ENCODE measurements at regions not wholly inside any gene's neighbourhood (a gene's known extent, or its start where the extent isn't known, plus 50 kb on each side); places are given as distances from the start of the nearest gene placed in this dataset.
"Not testable (repeated sequence)": the region's sequence is repeated elsewhere in the genome, so short reads cannot be mapped to it uniquely, and the experiment has no call there.

GRCh38 chr2:87536427-87536826, 211.5 kb upstream of the PLGLB2 start:
- DNase-seq, ATAC-seq: not testable (repeated sequence)

- DNase-seq, result not testable (repeated sequence)
- ATAC-seq, result peak; percentile 4
Measured at GRCh38 chr2:87537251-87537671, 210.6 kb upstream of the PLGLB2 start.

- peak; percentile 73 for ATAC-seq
- DNase-seq, result not testable (repeated sequence)
Measured at GRCh38 chr2:87538268-87538667, 209.6 kb upstream of the PLGLB2 start.

- DNase-seq, ATAC-seq: not testable (repeated sequence)
Measured at GRCh38 chr2:87539151-87539943, 208.5 kb upstream of the PLGLB2 start.

DNA sequence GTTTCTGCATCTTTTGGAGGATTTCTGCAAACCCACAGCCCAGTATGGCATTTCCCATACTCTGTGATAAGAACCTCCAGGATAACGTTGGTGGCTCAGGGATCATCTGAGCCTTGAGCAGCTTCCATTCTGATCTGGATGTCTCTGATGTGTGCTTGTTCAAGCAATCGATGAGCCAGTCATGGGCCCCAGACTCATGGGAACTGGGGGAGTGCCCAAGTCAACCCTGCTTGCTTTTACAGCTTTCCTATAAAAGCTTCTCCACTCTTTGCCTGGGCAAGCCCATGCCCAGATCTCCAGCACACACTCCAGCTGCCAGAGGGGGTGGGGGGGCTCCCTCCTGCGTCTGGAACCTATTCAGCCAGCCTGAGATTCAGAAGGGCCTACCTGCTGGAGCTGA, 207.6 kb upstream of the PLGLB2 start:
- DNase-seq, result not testable (repeated sequence)

GRCh38 chr2:87542599-87543174, 205.2 kb upstream of the PLGLB2 start:
- DNase-seq, result peak; percentile 69
- ATAC-seq, result peak; percentile 71

More for the DNA sequence above, 207.6 kb upstream of the PLGLB2 start:
- ATAC-seq, result not testable (repeated sequence)

- peak; percentile 42 for ATAC-seq
- not testable (repeated sequence) for DNase-seq
Measured at GRCh38 chr2:87543797-87544196, 204.1 kb upstream of the PLGLB2 start.

DNA sequence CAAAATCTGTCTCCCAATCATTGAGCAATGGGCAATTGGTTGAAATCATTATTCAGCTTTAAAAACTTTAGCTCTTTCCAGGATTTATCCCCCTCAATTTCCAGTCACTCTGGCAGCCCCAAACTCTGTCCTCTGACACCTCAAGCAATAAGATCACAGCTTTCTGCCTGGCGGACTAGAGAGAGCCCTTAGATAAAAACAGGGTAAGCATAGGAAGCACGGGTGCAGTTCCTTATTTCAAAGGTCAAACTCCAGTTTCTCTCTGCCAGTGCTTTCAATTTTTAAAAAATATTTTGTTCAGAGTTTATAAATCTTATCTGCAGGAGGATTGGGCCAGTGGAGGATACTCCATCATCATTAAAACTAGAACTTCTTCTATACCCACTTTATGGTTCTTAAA, 200.8 kb upstream of the PLGLB2 start:
- DNase-seq, ATAC-seq: not testable (repeated sequence)

- ATAC-seq, result peak; percentile 75
- DNase-seq, result not testable (repeated sequence)
Measured at GRCh38 chr2:87547966-87548365, 199.9 kb upstream of the PLGLB2 start.

DNA sequence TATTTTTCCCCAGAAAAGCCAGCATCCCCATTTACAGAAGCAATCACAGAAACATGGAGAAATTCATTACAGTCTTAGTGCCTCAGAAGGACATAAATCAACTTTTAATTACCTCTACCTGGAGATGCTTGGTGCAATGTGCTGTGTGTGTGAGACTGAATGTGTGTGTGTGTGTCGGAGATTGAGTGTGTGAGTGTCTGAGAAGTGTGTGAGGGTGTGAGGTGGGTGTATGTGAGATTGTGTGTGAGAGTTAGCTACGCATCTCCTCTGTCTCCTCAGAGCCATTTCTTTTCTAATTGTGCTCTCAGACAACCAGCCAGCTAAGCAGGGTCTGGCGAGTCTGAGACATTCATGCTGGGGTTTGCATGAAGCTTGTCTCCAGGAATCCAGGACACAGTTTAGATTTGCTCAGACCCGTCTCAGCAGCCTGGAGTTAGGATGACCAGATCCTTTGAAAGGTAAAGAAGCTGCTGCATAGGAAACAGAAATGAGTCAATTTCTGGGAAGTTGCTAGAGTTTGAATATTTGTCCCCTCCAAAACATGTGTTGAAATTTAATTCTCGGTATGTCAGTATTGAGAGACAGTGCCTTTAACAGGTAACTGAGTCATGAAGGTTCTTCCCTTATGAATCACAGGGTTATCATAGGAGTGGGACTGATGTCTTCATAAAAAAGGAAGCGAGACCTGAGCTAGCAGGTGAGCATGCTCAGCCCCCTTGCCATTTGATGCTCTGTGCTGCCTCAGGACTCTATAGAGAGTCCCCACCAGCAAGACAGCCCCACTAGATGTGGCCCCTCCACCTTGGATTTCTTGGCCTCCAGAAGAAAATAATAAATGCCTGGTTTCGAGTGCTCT, 199.0 kb upstream of the PLGLB2 start:
- not testable (repeated sequence) for DNase-seq

DNA sequence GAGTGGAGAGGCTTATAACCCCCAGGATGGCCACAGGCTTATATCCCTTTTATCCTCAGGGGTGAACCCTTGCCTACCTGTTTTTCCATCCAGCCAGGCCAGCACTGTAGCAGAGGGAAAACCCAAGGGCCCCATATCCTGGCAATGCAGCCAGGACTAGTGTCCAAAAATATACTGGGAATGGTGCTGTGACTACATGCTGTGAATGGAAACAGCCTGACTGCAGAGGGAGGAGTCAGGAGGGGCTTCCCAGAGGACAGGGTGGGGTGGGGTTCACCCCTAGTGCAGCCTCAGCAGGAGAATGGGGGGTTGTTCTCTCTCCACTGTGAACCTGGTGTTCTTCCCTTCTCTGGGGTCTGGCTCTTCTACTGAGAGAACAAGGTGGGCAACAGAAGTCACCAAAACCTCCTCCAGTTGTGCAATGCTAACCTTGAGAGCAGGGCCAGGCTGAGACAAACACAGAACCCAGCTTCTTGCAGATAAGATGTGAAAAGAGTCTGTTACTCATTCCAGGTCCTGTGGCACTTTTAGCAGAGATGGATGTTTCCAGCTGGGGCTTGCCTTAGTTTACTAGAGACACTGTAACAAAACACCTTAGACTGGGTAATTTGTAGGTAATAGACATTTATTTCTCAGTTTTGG, 198.2 kb upstream of the PLGLB2 start:
- peak; percentile 7 for ATAC-seq
- not testable (repeated sequence) for DNase-seq

More for the DNA sequence above, 199.0 kb upstream of the PLGLB2 start:
- peak; percentile 79 for ATAC-seq

DNA sequence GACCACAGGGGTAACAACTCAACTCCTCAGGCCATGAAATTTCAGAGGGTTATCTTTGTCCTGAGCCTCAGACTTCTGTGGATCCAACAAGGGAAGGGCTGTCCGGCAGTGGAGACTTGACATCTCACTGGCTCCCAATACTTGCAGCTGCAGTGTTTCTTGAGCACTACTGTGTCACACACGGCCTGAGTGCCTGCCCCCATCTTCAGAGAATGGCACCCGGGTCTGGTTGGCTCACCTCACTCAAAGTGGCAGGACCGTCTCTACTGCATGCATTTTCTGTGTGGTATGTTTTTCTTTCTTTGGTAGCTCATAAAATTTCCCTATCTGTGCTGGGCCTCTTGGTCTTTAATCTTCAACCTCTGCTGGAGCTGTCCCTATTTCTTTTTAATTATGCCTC, 193.2 kb upstream of the PLGLB2 start:
- not testable (repeated sequence) for DNase-seq
- peak; percentile 78 for ATAC-seq

DNA sequence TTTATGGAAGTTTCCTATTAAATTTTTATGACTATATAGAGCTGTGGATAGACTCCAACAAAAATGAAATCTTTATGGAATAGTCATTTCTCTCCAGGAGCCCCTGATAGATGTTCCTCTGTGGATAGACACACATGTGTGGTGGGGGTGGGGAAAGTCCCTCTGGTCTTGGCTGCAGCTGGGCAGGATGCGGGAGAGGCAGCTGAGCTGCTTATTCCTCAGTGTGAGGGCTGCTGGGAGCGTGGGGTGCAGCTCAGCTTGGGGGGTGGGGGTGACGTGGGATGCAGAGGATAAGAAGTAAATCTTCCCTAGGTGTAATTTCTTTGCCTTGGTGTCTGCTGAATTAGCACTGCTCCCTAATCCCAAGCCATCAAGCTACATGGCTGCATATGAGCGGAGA, 192.8 kb upstream of the PLGLB2 start:
- not testable (repeated sequence) for ATAC-seq
- peak; percentile 67 for DNase-seq

DNA sequence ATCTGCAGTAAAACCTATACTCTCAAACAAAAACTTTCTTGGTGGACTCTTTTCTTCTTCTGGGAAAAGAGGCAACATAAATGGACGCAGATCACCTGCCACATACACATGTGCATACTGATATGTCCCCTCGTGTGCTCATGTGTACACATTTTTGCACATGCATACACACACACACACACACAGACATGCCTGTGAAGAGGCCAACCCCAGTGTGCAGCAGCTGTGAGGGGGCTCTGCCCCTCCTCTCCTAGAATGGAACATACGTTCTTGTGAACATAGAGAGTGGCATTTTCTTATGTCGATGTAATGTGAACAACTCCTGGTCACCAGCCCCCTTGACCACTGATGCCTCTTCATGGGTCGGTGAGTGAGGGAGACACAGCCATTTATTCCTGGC, 188.9 kb upstream of the PLGLB2 start:
- not testable (repeated sequence) for ATAC-seq, DNase-seq

DNA sequence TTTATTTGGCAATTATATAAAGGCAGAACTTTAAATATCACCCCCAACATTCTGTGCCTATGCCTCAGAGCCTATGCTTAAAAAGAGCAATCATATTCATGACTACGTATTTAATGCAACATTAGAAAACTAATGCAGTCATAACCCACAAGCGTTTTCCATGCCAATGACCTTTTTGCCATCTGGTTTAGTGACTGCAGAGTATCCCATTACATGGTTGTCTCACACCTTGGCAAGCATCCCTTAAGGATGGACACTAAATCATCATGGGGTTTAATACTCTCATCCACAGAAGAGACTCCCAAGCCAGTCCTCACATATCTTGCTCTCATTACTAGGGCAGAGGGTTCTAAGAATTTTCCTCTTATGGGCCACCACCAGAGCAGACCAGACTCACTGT, 188.2 kb upstream of the PLGLB2 start:
- ATAC-seq, DNase-seq: not testable (repeated sequence)

- DNase-seq, ATAC-seq: not testable (repeated sequence)
Measured at GRCh38 chr2:87565116-87565515, 182.8 kb upstream of the PLGLB2 start.

- not testable (repeated sequence) for ATAC-seq, DNase-seq
Measured at GRCh38 chr2:87566531-87566930, 181.4 kb upstream of the PLGLB2 start.

DNA sequence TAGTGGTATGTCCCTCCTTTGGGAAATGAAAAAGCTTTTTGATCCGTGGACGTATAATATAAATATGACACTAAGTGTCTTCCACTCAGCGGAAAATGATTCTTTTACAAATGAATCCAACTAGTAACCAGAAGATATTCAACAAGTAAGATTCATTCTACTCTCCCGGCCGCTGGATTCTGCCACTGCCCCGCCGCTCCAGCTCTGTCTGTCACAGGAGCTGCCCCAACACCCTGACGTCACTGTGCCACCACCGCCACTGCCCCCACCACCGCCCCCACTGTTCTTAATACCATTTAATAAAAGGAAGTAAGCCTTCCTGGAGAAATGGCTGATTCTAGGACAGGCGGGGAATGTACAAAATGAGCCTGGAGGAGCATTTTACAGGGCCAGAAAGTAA, 180.8 kb upstream of the PLGLB2 start:
- not testable (repeated sequence) for ATAC-seq

GRCh38 chr2:87567912-87568311, 180.0 kb upstream of the PLGLB2 start:
- not testable (repeated sequence) for ATAC-seq, DNase-seq

More for the DNA sequence above, 180.8 kb upstream of the PLGLB2 start:
- not testable (repeated sequence) for DNase-seq

- ATAC-seq, result peak; percentile 22
- DNase-seq, result not testable (repeated sequence)
Measured at GRCh38 chr2:87568554-87569278, 179.2 kb upstream of the PLGLB2 start.
